NCI-H1048 (cell line): ENCODE measurements at regions not wholly inside any gene's neighbourhood (a gene's known extent, or its start where the extent isn't known, plus 50 kb on each side); places are given as distances from the start of the nearest gene placed in this dataset.

Source experiments
- DNase-seq: peaks from one replicate; lab custom pipeline; 2025; lab: John Stamatoyannopoulos, UW

GRCh38 chr20:53837126-53837826 lies 233.1 kb downstream of the BCAS1 start:
- no peak for DNase-seq

GRCh38 chr20:53834749-53835148 lies 235.6 kb downstream of the BCAS1 start:
- no peak for DNase-seq

- no peak for DNase-seq
These were observed 236.3 kb downstream of the BCAS1 start for GRCh38 chr20:53834062-53834442.

- no peak for DNase-seq
These were observed 236.9 kb downstream of the BCAS1 start for GRCh38 chr20:53833333-53834061.

GRCh38 chr20:53832499-53832898 lies 237.9 kb downstream of the BCAS1 start:
- no peak for DNase-seq

GRCh38 chr20:53831812-53832211 lies 238.2 kb upstream of the ZNF217 start:
- no peak for DNase-seq

GRCh38 chr20:53831228-53831627 lies 237.6 kb upstream of the ZNF217 start:
- no peak for DNase-seq

- DNase-seq, result no peak
These were observed 236.3 kb upstream of the ZNF217 start for GRCh38 chr20:53829724-53830521.

- no peak for DNase-seq
These were observed 235.7 kb upstream of the ZNF217 start for GRCh38 chr20:53829255-53829723.

GRCh38 chr20:53828682-53829254 lies 235.1 kb upstream of the ZNF217 start:
- DNase-seq, result no peak

GRCh38 chr20:53828088-53828681 lies 234.5 kb upstream of the ZNF217 start:
- DNase-seq, result no peak

GRCh38 chr20:53827292-53828087 lies 233.9 kb upstream of the ZNF217 start:
- DNase-seq, result no peak

GRCh38 chr20:53826597-53827291 lies 233.1 kb upstream of the ZNF217 start:
- DNase-seq, result no peak

- no peak for DNase-seq
These were observed 232.5 kb upstream of the ZNF217 start for GRCh38 chr20:53826090-53826489.

GRCh38 chr20:53825282-53825681 lies 231.6 kb upstream of the ZNF217 start:
- DNase-seq, result no peak

- DNase-seq, result no peak
These were observed 231.1 kb upstream of the ZNF217 start for GRCh38 chr20:53824779-53825178.

- DNase-seq, result no peak
These were observed 229.6 kb upstream of the ZNF217 start for GRCh38 chr20:53823121-53823764.

- no peak for DNase-seq
These were observed 228.9 kb upstream of the ZNF217 start for GRCh38 chr20:53822534-53822933.

- no peak for DNase-seq
These were observed 226.4 kb upstream of the ZNF217 start for GRCh38 chr20:53819973-53820451.
